ENCODE measurements at regions not wholly inside any gene's neighbourhood (a gene's known extent, or its start where the extent isn't known, plus 50 kb on each side); places are given as distances from the start of the nearest gene placed in this dataset.
"Not testable (repeated sequence)": the region's sequence is repeated elsewhere in the genome, so short reads cannot be mapped to it uniquely, and the experiment has no call there.

DNA sequence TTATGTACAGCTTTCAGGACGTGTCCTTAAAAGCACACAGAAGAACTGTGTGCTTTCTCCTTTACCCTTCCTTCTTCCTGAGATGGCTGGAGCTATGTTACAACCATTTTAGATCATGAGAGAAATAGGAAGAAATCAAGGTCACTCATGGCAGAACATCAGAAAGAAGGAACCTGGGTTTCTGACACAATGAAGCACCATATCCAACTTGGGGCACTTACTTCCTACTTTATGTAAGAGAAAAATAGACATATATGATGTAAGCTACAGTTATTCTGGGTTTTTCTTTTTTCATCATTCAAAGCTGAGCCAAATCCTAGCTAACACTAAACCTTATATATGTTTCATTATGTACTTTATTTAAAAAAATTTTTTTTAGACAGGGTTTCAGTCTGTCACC, 79.5 kb downstream of the FAM161A start:
- intact Hi-C loops (cut with micrococcal nuclease): no loop called here

GRCh38 chr2:61771904-61772845, 81.7 kb downstream of the FAM161A start:
- intact Hi-C loops (cut with micrococcal nuclease): no loop called here

DNA sequence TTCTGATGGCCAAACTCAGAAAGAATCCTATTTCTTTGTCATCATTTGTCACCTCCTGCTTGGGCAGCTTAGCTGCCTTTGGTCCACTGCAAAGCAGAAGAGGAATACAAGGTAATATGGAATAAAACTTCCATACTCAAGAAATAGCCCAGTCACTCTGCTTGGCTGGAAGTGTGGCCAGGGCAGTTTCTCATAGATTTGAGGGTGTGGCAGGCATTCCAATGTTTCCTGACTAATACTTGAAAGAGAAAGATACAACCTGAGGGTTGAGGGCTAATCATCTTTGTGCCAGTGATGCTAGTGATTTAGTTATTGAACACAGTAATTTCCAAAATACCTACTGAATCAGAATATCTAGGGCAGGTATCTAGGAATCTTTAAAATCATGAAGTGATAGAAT, 83.1 kb downstream of the FAM161A start:
- intact Hi-C loops (cut with micrococcal nuclease): no loop called here

GRCh38 chr2:61770298-61770697, 83.6 kb downstream of the FAM161A start:
- intact Hi-C loops (cut with micrococcal nuclease): no loop called here

GRCh38 chr2:61769093-61769675, 84.7 kb downstream of the FAM161A start:
- intact Hi-C loops (cut with micrococcal nuclease): loop anchor here (10.0 kb wide), 2 partner anchors 936 to 1816 kb away; partner anchors contain the start of genes EHBP1, MDH1 and WDPCP

DNA sequence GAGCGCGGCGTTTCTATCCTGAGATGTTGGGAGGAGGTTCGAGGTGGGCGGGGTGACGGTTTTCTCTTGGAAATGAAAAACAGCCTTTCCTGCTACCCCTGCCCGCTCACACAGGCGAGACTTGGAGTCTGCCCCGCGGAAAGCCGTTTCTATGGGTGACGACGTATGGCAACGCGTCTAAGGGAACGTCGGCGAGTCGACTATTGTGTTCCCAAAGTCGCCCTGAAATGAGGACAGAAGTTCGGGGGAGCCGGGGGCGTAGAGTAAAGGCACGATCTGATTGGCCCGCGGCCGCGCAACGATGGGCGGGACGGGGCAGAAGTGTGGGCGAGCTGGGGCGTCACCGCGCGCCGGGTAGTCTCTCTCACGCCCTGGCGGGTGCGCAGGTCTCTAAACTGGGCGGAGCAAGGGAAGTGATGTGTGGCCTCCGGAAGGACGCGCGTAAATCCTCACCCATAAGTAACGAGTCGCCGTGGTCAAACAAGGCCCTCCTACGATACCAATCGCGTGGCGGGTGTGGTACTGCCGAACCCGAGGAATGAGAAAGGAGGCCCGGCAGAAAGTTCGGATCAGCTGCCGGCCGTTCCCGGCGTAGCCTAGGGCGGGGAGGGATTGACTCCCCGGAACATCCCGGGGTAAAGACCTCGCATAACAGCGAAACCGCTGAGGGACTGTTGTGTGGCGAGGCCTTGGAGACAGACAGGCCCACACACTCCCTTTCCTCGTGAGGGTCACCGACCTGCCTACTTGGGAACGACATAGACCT, 89.6 kb downstream of the FAM161A start:
- intact Hi-C loops (cut with micrococcal nuclease): loop anchor here (1.0 to 10.0 kb wide), 9 partner anchors 70 to 1821 kb away; partner anchors contain the start of genes B3GNT2, CCT4, EHBP1 and FAM161A

DNA sequence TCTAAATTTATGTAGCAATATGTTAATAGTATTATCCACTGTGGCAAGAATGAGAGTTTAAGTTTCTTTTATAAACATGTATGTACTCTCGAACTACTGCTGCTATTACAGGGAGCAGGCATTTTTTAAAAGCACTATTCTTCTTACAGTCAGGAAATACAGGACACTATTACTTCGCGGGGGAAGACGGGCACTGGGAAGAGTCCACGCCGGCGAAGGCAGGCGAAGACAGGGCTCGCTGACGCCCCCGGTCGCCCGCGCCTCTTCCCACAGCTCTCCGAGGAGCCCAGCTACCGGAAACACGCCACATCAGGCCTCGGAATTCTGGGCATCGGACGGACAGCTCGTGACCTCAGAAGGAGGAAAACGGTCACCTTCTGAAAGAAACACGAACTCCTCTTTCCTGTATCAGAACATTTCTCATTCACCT, 90.2 kb downstream of the FAM161A start:
- intact Hi-C loops (cut with micrococcal nuclease): loop anchor here (1.0 to 10.0 kb wide), 9 partner anchors 69 to 1821 kb away; partner anchors contain the start of genes B3GNT2, CCT4, EHBP1 and FAM161A

GRCh38 chr2:61762292-61762691, 91.6 kb downstream of the FAM161A start:
- intact Hi-C loops (cut with micrococcal nuclease): loop anchor here (5.0 to 10.0 kb wide), 4 partner anchors 435 to 1823 kb away; partner anchors contain the start of genes B3GNT2, EHBP1, MDH1 and WDPCP

- intact Hi-C loops (cut with micrococcal nuclease): loop anchor here (5.0 to 10.0 kb wide), 4 partner anchors 438 to 1825 kb away; partner anchors contain the start of genes B3GNT2, EHBP1, MDH1 and WDPCP
These were observed 94.1 kb downstream of the FAM161A start for GRCh38 chr2:61759718-61760117.

DNA sequence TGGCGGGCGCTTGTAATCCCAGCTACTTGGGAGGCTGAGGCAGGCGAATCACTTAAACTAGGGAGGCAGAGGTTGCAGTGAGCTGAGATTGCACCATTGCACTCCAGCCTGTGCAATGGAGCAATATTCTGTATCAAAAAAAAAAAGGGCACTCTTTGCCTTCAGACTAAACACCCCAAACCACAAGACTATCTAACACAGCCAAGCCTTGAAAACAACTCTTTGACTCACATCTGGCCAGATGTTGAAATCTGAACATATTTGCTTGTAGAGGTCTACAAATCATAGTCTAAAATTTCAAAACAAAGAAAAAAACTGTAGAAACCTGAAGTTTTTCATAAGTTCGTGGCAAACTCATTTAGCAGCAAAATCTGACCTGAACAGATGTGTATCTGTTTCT, 94.9 kb downstream of the FAM161A start:
- intact Hi-C loops (cut with micrococcal nuclease): no loop called here

DNA sequence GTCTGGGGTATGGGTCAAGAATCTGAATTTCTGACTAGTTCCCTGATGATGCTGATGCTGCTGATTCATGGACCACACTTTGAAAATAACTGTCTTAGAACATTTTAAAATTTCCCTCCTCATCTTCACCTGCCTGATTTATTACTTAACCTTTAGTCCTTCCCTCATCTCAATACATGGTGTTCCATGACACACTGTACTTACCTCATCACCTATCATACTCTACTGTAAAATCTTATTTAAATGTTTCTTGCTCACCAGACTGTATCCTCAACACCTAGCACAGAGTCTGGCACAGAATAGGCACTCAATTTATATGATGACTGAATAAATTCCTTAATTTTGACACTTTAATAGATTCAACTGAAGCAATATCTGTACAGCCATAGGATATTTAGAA, 95.7 kb downstream of the FAM161A start:
- intact Hi-C loops (cut with micrococcal nuclease): no loop called here

DNA sequence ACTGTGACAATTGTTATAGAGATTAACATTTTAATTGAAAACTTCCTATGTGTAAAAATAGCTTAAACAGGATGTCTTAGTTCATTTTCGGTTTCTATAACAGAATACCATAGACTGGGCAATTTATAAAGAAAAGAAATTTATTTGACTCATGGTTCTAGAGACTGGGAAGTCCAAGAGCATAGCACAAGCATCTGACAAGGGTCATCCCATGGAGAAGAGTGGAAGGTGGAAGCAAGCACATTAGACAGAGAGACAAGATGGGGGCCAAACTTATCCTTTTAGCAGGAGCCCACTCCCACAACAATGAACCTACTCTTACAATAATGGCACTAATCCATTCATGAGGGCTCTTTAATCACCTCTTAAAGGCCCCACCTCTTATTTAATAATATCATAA, 100.3 kb downstream of the FAM161A start:
- intact Hi-C loops (cut with micrococcal nuclease): no loop called here

GRCh38 chr2:61750624-61751023, 103.2 kb downstream of the FAM161A start:
- intact Hi-C loops (cut with micrococcal nuclease): no loop called here

GRCh38 chr2:61742955-61743354, 110.9 kb downstream of the FAM161A start:
- intact Hi-C loops (cut with micrococcal nuclease): no loop called here

DNA sequence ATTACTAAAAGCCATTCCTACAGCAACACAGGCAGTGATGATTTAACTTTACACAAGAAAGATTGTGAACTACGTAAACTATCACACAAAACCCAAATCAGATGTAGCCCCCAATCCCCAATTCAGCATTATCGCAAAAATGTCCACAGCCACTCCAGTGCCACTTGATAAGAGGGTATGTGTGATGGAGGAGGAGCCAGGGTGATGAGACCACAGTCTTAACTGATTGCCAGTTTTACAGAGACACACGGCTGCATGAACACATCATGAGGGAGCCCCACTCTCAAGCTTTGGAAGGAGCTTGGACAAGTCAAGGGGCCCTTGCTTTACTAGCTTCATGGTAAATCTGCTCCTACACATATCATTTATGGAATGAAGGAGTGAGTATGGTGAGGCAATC, 116.0 kb downstream of the FAM161A start:
- intact Hi-C loops (cut with micrococcal nuclease): no loop called here

DNA sequence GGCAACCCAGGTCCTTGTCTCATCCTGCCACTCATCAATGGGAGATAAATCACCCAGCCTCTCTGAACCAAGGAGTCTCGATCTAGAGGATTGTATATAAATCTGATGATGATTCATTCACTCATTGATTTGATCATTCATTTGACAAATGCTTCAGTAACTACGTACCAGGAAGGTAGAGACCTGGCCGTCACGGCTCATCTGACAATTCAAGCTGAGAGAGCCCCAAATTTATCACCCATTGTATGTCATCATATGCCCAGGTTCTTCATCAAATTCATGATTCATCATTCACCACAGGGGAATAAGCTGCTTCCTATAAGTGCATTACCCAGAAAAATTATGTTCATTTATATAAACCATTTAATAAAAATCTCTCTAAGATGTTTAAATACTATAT, 116.9 kb downstream of the FAM161A start:
- intact Hi-C loops (cut with micrococcal nuclease): no loop called here

- intact Hi-C loops (cut with micrococcal nuclease): no loop called here
These were observed 120.3 kb downstream of the FAM161A start for GRCh38 chr2:61733563-61733962.

DNA sequence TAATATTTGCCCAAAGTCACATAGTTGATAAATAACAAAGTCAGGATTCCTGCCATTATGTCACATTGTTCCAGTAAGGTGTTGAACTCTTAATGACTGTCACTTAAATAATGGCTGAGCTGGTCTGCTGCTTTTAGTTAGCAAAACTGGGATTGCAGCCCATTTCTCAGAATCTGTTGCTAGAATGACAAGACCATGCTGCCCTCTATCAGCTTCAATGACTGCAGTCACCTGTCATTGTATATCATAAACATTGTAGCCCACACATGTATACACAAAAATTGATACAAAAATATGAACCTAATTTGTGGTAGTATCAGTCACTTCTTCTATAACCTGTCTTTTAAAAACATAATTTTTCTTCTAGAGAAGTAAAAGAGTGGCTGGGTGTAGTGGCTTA, 121.1 kb downstream of the FAM161A start:
- intact Hi-C loops (cut with micrococcal nuclease): no loop called here

DNA sequence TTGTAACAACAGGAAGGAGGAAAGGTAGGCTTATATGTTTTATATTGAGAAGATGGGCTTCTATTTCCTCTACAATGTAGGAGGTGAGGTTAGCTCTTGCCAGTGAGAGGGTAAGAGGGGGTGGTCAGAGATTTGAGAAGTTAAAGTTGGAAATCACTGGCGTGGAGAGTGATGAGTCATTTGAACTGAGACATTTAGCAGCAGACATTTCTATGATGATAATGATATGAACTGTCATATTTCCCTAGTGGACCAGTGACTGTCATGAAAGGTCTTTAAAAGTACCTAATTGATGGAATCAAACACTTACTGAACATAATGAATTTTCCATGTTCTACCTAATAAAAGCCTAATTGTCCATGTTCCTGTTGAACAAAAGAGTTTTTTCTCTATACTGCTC, 126.1 kb downstream of the FAM161A start:
- intact Hi-C loops (cut with micrococcal nuclease): no loop called here

DNA sequence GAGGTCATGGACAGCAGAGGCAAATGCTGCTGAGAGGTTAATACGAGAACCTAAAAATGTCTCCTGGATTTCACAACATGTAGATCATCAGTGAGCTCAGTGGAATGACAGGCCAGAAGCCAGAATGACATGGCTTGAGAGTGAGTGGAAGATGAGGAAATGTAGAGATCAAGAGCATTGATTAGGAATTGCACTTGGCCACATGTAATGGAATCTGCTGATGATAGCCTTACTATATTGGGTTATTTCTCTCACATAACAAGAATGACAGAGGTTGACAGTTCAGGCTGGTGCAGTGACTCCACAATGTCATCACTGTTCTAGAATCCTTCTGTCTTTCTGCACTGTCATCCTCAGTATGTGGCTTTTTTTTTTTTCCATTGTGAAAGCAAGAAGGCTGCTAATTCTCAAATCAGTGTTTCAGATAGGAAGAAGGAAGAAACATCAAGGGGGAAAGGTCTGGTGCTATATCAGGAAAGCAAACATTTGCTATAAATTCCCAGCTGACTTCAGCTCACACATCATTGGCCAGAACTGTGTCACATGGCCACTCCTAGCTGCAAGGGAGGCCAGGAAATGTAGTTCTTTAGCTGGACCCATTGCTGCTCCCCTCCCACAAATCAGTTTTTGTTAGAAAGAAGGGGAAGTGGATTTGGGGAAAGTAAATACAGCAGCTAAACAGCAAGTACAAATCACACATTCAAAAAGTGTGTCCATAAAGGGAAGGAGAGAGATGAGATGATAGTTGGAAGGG, 127.2 kb downstream of the FAM161A start:
- intact Hi-C loops (cut with micrococcal nuclease): no loop called here

DNA sequence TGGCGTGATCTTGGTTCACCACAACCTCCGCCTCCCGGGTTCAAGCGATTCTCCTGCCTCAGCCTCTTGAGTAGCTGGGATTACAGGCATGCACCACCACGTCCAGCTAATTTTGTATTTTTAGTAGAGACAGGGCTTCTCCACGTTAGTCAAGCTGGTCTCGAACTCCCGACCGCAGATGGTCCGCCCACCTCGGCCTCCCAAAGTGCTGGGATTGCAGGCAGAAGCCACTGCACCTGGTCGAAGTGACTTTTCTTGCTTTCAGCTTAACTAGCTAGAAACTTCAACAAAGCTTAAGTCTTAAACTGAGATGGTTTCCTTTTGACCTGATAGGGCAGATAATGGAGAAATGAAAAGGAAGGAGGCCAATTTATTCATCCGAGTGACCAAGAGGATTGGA, 130.5 kb downstream of the FAM161A start:
- intact Hi-C loops (cut with micrococcal nuclease): not testable (repeated sequence)
